ENCODE measurements at regions not wholly inside any gene's neighbourhood (a gene's known extent, or its start where the extent isn't known, plus 50 kb on each side); places are given as distances from the start of the nearest gene placed in this dataset.
"Not testable (repeated sequence)": the region's sequence is repeated elsewhere in the genome, so short reads cannot be mapped to it uniquely, and the experiment has no call there.

GRCh38 chr11:97567801-97568200 lies 1178.0 kb downstream of the JRKL start:
- Histone ChIP-seq H3K4me3 (no peak overlapping the region), H3K9me3 (no peaks in the 10 kb centered on the region), H3K27ac (no peak overlapping the region), H3K4me1 (no peaks in the 10 kb centered on the region), H3K4me2 (no peak overlapping the region)
- DNase-seq (ENCODE audit: low read depth in 1 of 2, low spot score in 1 of 2) (no peak), FAIRE-seq (no peak), ATAC-seq (no peak)
- ChIA-PET POLR2A (no interaction called here), CTCF (no interaction called here)
- 0% methylated on average over 1 of the region's 1 CpG for WGBS (ENCODE audit: missing lambda C conversion rate)
- no peak for TF ChIP-seq RCOR1 (IDR thresholded peaks at IDR 0.05; ENCODE audit: low read depth, low read length)
- no peak for TF ChIP-seq JUNB (IDR thresholded peaks at IDR 0.05)
- TF ChIP-seq, protein P1, sequence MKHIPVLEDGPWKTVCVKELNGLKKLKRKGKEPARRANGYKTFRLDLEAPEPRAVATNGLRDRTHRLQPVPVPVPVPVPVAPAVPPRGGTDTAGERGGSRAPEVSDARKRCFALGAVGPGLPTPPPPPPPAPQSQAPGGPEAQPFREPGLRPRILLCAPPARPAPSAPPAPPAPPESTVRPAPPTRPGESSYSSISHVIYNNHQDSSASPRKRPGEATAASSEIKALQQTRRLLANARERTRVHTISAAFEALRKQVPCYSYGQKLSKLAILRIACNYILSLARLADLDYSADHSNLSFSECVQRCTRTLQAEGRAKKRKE (CRISPR knock-in tag; IDR thresholded peaks at IDR 0.05; ENCODE audit: low read depth), result no peak
- TF ChIP-seq HEYL (CRISPR knock-in tag; IDR thresholded peaks at IDR 0.05), result no peak
- no peak for TF ChIP-seq BHLHE40 (IDR thresholded peaks at IDR 0.05; ENCODE audit: low read depth, low read length)
- no peak for TF ChIP-seq ZNF302 (CRISPR knock-in tag; IDR thresholded peaks at IDR 0.05)
- TF ChIP-seq PHF8 (IDR thresholded peaks at IDR 0.05; ENCODE audit: borderline replicate concordance, low read depth), result no peak
- no peak for TF ChIP-seq MAFK (IDR thresholded peaks at IDR 0.05; ENCODE audit: partially characterized antibody)
- TF ChIP-seq RNF2 (IDR thresholded peaks at IDR 0.05; ENCODE audit: borderline replicate concordance, low read depth), result no peak
- no peak for TF ChIP-seq HOXA7 (CRISPR knock-in tag; IDR thresholded peaks at IDR 0.05)
- TF ChIP-seq GATA3 (IDR thresholded peaks at IDR 0.05; ENCODE audit: borderline replicate concordance), result no peak
- TF ChIP-seq SREBF2 (IDR thresholded peaks at IDR 0.05), result no peak

GRCh38 chr11:97570636-97571035 lies 1180.8 kb downstream of the JRKL start:
- ChIA-PET CTCF (no interaction called here), POLR2A (no interaction called here)
- TF ChIP-seq EHMT2 (IDR thresholded peaks at IDR 0.05; ENCODE audit: low read depth) (no peak), TP53 (CRISPR knock-in tag; IDR thresholded peaks at IDR 0.05) (no peak), KDM1A (IDR thresholded peaks at IDR 0.05; ENCODE audit: low read depth) (no peak), KDM5A (IDR thresholded peaks at IDR 0.05) (no peak), FOXS1 (CRISPR knock-in tag; IDR thresholded peaks at IDR 0.05) (no peak)
- TF ChIP-seq, protein P1 (CRISPR knock-in tag; IDR thresholded peaks at IDR 0.05; ENCODE audit: low read depth), result no peak
- Histone ChIP-seq H3K27ac (no peak overlapping the region), H3K4me2 (no peak overlapping the region), H3K4me1 (no peaks in the 10 kb centered on the region), H3K4me3 (no peak overlapping the region), H3K9me3 (no peaks in the 10 kb centered on the region)
- no peak for FAIRE-seq
- ATAC-seq, result no peak
- DNase-seq (ENCODE audit: low read depth in 1 of 2, low spot score in 1 of 2), result no peak
- WGBS (ENCODE audit: missing lambda C conversion rate), result 8% methylated on average over 3 of the region's 3 CpGs

GRCh38 chr11:97573771-97574170 lies 1184.0 kb downstream of the JRKL start:
- DNase-seq (ENCODE audit: low read depth in 1 of 2, low spot score in 1 of 2); H3K4me2 ChIP-seq; H3K27ac ChIP-seq; FAIRE-seq; CTCF ChIA-PET; H3K9me3 ChIP-seq; H3K4me3 ChIP-seq; POLR2A ChIA-PET; ATAC-seq; H3K4me1 ChIP-seq: not testable (repeated sequence)
- 5% methylated on average over 6 of the region's 6 CpGs for WGBS (ENCODE audit: missing lambda C conversion rate)

DNA sequence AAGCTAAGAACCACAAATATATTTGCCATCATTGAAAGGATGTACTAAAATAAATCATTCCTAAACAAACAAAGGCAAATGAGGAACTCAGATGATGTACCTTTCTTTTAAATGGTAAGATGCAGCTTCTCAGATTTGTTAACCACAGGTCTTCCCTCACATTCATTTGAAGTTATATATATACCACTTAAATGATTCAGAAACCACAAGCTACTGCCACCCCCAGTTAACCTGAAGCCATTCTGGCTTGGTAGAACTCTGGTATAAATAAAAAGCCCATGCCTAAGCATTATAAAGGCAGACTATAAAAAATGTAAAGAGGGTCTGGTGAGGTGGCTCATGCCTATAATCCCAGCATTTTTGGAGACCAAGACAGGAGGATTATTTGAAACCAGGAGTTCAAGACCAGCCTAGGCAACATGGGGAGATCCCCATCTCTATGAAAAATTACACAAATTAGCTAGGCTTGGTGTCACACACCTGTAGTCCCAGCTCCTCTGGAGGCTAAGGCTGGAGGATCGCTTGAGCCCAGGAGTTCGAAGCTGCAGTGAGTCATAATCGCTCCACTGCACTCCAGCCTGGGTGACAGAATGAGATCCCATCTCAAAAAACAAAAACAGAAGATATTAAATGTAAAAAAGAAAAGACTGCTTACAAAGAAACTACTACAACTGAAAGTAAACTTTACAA lies 1185.3 kb downstream of the JRKL start:
- no peaks in the 10 kb centered on the region for H3K4me1 ChIP-seq
- POLR2A ChIA-PET, result no interaction called here
- TF ChIP-seq RCOR1 (IDR thresholded peaks at IDR 0.05; ENCODE audit: low read depth, low read length), result no peak
- no peak for TF ChIP-seq MAX (IDR thresholded peaks at IDR 0.05)
- no peak for TF ChIP-seq HEYL (CRISPR knock-in tag; IDR thresholded peaks at IDR 0.05)
- TF ChIP-seq ZFP36 (IDR thresholded peaks at IDR 0.05; ENCODE audit: borderline replicate concordance, partially characterized antibody), result no peak
- no peak for TF ChIP-seq SMC3 (IDR thresholded peaks at IDR 0.05)
- no peak for TF ChIP-seq POLR2AphosphoS2 (conservative IDR thresholded peaks at IDR 0.05; ENCODE audit: low read length)
- TF ChIP-seq ELK1 (IDR thresholded peaks at IDR 0.05; ENCODE audit: low read depth, low read length), result no peak
- TF ChIP-seq CBX2 (IDR thresholded peaks at IDR 0.05; ENCODE audit: borderline replicate concordance, low read depth), result no peak
- TF ChIP-seq NPAS2 (CRISPR knock-in tag; IDR thresholded peaks at IDR 0.05; ENCODE audit: borderline replicate concordance), result no peak
- H3K4me3 ChIP-seq, result no peak overlapping the region
- no peak overlapping the region for H3K27ac ChIP-seq
- H3K4me2 ChIP-seq, result no peak overlapping the region
- no peaks in the 10 kb centered on the region for H3K9me3 ChIP-seq
- FAIRE-seq (no peak), ATAC-seq (no peak), DNase-seq (ENCODE audit: low read depth in 1 of 2, low spot score in 1 of 2) (no peak)
- 2% methylated on average over 3 of the region's 3 CpGs for WGBS (ENCODE audit: missing lambda C conversion rate)
- CTCF ChIA-PET, result no interaction called here

Data from A549 (cell line).